ENCODE measurements at regions not wholly inside any gene's neighbourhood (a gene's known extent, or its start where the extent isn't known, plus 50 kb on each side); places are given as distances from the start of the nearest gene placed in this dataset.
A peak's percentile ranks its signal among the peaks of the same experiment; 100 is the strongest.
"Not testable (repeated sequence)": the region's sequence is repeated elsewhere in the genome, so short reads cannot be mapped to it uniquely, and the experiment has no call there.

DNA sequence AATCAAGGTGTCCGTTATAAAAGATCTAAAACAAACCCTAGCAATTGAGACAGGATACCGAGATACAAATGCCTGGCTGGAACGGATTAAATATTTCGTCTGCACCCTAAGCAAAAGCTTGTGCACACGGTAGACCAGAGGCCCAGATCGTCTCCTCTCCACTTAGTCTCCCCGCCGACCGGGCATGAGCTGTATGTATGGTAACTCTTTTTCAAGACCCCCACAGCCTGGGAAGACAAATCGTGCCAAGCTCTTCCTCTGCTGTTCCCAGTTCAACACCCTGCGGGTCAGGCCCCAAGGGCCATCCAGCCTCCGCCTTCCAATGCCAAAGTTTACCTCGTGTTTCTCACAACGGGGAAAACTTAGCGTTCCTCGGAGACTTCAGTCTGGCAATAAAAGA is 285.7 kb upstream of the GALNT17 start:
- no peak for DNase-seq (ENCODE audit: low spot score)

DNA sequence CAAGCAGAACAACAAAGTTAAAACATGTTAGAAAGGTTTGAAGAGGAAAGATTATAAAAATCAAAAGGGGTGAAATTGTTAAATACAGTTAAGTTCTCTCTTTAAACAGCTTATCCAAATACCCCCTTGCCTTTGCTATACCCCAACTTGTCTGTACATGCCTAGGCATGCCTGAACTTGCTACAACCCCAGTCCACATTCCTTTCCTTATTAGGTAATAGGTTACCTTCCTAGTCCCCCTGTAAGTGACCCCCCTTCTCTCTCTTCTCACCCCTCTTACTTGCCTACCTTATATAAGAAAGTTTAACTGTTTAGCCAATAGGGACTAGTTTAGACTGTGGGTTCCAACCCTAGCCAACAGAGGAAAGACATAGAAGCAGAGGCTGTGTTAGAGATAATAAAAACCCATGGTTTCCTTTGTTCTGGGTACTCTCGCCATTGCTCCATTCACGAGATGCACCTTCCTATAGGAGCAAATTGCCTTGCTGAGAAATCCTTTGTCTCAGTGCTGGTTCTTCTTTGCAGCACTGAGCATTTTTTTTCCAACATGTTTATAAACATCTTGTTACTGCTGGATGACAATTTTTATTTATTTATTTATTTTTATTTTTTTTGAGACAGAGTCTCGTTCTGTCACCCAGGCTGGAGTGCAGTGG is 282.2 kb upstream of the GALNT17 start:
- no peak for DNase-seq (ENCODE audit: low spot score)

DNA sequence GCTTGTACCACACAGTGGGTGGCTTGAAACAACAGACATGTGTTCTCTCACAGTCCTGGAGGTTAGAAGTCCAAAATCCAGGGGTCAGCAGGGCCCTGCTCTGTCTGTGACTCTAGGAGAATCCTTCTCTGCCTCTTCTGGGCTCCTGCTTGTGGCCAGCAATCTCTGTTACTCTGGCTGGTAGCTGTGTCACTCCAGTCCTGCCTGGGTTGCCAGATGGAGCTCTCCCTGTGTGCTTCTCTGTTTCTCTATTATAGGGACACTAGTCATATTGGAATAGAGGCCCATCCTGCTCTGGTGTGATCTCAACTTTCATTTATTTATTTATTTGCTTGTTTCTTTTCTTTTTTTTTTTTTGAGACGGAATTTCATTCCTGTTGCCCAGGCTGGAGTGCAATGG is 276.6 kb upstream of the GALNT17 start:
- DNase-seq (ENCODE audit: low spot score) = no peak

DNA sequence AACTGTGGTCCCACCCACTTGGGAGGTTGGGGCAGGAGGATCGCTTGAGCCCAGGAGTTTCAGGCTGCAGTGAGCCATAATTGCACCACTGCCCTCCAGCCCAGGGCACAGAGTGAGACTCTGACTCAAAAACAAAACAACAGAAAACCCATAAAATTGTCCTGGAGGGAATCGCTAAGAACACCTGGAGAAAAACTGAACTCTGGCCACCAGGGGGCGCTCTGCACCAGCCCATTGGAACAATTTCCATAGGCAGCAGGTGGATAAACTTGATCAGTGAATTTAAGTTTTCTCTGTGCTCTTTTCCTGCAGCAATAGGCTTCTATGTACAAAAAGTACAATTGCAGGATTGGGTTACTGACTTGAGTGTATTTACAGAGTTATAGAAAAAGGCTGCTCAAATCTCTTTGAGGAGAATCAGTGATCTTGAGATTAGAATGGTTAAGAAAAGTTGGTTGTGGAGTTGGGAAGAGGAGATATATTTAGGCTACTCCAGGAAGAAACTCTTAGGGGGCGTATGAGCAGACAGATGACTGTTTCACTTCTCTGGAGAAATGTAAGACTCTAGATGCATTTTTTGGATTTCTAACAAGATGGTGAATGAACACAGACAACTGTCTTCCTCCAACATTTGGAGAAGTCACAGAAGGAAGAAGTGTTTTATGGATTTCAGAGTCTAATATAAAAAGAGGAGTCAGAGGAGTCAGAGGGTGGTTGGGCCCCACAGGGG is 274.9 kb upstream of the GALNT17 start:
- peak; percentile 35 for DNase-seq (ENCODE audit: low spot score)

GRCh38 chr7:70857793-70858545 is 274.0 kb upstream of the GALNT17 start:
- no peak for DNase-seq (ENCODE audit: low spot score)

DNA sequence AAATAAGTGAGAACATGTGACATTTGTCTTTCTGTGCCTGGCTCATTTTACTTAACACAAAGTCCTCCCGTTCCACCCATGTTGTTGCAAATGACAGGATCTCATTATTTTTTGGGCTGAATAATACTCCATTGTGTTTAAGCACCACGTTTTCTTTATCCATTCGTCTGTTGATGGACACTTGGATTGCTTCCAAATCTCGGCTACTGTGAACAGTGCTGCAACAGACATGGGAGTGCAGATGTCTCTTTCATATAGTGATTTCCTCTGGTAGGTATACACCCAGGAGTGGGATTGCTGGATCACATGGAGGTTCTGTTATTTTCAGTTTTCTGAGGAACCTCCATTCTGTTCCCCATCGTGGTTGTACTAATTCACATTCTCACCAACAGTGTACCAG is 264.4 kb upstream of the GALNT17 start:
- no peak for DNase-seq (ENCODE audit: low spot score)

GRCh38 chr7:70870349-70870748 is 261.6 kb upstream of the GALNT17 start:
- DNase-seq (ENCODE audit: low spot score) = no peak

GRCh38 chr7:70872188-70872587 is 259.8 kb upstream of the GALNT17 start:
- DNase-seq (ENCODE audit: low spot score) = no peak

DNA sequence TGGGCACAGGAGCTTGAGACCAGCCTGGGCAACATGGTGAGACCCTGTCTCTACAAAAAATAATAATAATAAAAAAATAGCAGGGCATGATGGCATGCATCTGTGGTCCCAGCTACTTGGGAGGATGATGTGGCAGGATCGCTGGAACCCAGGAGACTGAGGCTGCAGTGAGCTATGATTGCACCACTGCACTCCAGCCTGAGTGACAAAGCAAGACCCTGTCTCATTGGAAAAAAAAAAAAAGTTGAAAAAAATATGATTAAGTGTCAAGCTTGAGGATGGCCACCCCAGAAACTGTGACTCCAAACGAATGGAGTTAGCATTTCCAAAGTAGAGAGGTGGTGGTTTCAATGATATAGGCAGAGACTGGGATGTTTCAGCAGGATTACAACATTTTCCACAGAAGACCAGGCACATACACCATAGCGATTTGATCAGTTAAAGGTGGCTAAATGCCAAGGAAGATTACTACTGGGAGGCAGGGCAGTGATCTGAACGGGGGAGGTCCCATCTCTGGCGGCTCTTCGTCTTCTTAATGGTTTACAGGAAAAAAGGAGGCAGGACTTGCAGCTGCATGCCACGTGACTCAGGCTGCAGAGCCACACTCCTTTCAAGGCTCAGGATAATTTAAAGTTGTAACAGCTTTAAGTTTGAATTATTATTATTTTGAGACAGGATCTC is 250.6 kb upstream of the GALNT17 start:
- no peak for DNase-seq (ENCODE audit: low spot score)

DNA sequence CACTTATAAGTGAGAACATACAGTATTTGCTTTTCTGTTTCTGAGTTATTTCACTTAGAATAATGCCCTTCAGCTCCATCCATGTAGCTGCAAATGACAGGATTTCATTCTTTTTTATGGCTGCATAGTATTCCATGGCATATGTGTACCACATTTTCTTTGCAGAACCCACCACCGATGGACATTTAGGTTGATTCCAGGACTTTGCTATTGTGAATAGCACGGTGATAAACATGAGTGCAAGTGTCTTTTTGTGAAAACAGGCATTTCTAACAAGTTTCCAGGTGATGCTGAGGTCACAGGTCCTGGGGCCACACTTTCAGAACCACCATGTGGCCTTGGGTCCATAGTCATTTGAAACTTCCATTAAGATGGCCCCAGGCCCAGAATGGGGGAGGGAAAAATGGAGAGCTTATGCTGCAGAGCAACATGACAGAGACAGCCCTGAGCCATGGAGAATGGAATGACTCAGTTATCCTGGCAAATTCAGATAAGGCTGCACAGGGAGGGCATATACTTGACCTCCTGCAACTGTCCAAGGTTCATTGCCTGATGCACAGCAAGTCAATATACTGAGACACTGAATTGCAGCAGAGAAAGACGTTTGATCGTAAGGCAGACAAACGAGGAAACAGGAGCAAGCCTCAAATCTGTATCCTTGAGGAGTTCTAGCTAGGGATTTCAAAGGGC is 248.0 kb upstream of the GALNT17 start:
- no peak for DNase-seq (ENCODE audit: low spot score)

- no peak for DNase-seq (ENCODE audit: low spot score)
Measured at GRCh38 chr7:70884440-70884764, 247.5 kb upstream of the GALNT17 start.

DNA sequence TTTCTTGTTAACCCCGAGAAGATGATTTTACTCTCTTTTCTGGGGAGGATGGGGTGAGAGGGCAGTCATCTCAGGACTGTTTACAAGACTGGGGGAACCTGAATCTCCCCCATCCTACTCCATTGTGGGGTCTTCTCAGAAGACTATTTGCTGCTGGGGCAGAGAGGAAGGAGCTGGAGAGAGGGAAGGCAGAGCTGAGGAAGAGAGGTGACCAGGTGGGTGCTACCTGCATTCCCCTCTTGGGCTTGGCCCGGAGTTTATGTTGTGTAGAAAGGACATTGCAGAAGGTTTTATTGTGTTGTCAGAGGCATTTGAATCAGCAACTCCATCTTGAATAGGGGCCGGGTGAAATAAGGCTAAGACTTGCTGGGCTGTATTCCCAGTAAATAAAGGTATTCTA is 247.1 kb upstream of the GALNT17 start:
- no peak for DNase-seq (ENCODE audit: low spot score)

GRCh38 chr7:70886547-70886946 is 245.4 kb upstream of the GALNT17 start:
- no peak for DNase-seq (ENCODE audit: low spot score)

DNA sequence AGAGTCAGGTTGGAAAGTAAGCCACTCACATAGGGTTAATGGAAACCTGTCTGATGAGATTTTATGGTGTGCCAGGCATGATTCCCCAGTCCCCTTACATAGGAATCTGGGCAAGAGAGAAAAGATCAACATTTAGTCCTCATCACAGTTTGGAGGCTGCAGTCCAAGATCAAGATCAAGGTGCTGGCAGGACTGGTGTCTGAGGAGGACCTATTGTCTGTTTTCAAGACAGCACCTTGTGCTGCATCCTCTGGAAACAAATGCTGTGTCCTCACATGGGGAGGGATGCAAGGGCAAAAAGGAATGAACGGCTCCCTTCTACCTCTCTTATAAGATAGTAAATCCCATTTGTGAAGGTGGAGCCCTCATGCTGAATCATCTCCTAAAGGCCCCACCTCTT is 244.8 kb upstream of the GALNT17 start:
- DNase-seq (ENCODE audit: low spot score) = no peak

- no peak for DNase-seq (ENCODE audit: low spot score)
Measured at GRCh38 chr7:70890147-70890969, 241.6 kb upstream of the GALNT17 start.

GRCh38 chr7:70893422-70893821 is 238.5 kb upstream of the GALNT17 start:
- no peak for DNase-seq (ENCODE audit: low spot score)

DNA sequence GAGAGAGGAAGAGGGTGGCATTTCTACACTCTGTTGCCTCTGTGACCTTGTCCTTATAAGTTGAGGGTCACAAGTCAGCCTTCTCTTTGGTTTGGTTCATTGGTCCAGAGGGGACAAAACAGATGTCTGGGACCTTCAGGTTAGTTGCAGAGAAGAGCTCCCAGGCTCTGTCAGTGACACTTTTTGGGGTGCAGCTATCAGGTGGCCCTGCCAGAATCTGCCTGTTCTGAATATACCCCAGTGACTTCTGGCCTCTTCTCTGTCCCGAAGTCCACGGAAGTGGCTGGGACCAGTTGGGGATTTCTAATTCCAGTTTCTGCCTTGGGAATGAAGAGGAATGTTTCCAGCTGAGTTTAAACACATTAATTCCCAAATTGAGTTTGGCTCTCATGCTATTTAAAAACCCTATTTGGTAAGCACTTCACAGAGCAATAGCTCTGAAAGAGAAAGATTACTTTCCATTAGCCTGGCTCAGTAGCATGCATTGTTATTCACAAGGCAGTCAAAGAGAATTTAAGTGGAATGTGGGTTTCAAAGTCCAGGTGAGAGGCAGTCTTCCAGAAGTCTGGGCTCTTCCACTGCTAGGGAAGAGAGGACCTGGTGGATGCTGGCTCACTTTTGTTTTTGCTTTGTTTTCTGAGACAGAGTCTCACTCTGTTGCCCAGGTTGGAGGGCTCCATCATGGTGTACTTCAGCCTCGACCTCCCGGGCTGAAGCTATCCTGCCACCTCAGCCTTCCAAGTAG is 237.8 kb upstream of the GALNT17 start:
- DNase-seq (ENCODE audit: low spot score) = no peak

- DNase-seq (ENCODE audit: low spot score) = no peak
Measured at GRCh38 chr7:70894799-70895198, 237.1 kb upstream of the GALNT17 start.

GRCh38 chr7:70895337-70896200 is 236.4 kb upstream of the GALNT17 start:
- not testable (repeated sequence) for DNase-seq (ENCODE audit: low spot score)

Measured in pons (tissue), 1 donor.